Gastroesophageal sphincter (tissue), 3 donors: ENCODE measurements at regions not wholly inside any gene's neighbourhood (a gene's known extent, or its start where the extent isn't known, plus 50 kb on each side); places are given as distances from the start of the nearest gene placed in this dataset.

Source experiments
- EP300 ChIP-seq: sonication (generic); formaldehyde crosslinking; IDR thresholded peaks from one replicate; pipeline ENCODE4 v1.6.1; 2017; ENCODE audit warnings: antibody characterized with exemption, mild to moderate bottlenecking
- POLR2A ChIP-seq, 2 donors: fragments of 450-650 bp; IDR thresholded peaks; one replicate each; pipeline ENCODE4 v1.6.1; 2017; ENCODE audit warnings: antibody characterized with exemption in 2 of 2, mild to moderate bottlenecking in 2 of 2, moderate library complexity in 1 of 2
- POLR2AphosphoS5 ChIP-seq: sonication (generic); formaldehyde crosslinking; IDR thresholded peaks from one replicate; pipeline ENCODE4 v1.6.1; 2017; ENCODE audit warnings: antibody characterized with exemption
- TF ChIP-seq, protein P1 (sequence below), 4 experiments: fragments of 200-600 bp in 2 of 4; fragments of 450-650 bp in 2 of 4; sonication (generic) in 1 of 4; IDR thresholded peaks; one replicate each; pipeline ENCODE4 v1.5.1; 2017 to 2019; ENCODE audit warnings: antibody characterized with exemption in 4 of 4, mild to moderate bottlenecking in 2 of 4, moderate library complexity in 2 of 4

DNA sequence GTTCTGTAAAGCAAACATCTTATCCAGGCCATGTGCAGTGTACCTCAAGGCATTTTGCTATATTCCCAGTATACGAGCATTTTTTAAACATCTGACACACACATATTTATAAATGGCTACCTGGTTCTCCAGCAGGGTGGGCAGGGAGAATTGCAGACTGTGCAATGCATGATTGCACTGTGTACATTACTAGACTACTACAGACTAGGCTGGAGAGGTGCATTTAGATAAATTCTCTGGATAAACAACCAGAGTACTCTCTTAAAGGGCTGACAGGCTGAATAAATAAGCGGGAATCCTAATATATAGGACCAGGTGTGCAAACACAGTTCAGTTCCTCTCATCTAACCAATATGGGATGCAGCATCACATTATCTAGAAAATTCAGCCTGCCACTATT is 428.3 kb upstream of the ARID1B start:
- TF ChIP-seq, protein P1, sequence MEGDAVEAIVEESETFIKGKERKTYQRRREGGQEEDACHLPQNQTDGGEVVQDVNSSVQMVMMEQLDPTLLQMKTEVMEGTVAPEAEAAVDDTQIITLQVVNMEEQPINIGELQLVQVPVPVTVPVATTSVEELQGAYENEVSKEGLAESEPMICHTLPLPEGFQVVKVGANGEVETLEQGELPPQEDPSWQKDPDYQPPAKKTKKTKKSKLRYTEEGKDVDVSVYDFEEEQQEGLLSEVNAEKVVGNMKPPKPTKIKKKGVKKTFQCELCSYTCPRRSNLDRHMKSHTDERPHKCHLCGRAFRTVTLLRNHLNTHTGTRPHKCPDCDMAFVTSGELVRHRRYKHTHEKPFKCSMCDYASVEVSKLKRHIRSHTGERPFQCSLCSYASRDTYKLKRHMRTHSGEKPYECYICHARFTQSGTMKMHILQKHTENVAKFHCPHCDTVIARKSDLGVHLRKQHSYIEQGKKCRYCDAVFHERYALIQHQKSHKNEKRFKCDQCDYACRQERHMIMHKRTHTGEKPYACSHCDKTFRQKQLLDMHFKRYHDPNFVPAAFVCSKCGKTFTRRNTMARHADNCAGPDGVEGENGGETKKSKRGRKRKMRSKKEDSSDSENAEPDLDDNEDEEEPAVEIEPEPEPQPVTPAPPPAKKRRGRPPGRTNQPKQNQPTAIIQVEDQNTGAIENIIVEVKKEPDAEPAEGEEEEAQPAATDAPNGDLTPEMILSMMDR (IDR thresholded peaks at IDR 0.05) = no peak
- TF ChIP-seq POLR2A (IDR thresholded peaks at IDR 0.05) (no peak), POLR2AphosphoS5 (no peak), EP300 (no peak)
